ENCODE measurements at regions not wholly inside any gene's neighbourhood (a gene's known extent, or its start where the extent isn't known, plus 50 kb on each side); places are given as distances from the start of the nearest gene placed in this dataset.

DNA sequence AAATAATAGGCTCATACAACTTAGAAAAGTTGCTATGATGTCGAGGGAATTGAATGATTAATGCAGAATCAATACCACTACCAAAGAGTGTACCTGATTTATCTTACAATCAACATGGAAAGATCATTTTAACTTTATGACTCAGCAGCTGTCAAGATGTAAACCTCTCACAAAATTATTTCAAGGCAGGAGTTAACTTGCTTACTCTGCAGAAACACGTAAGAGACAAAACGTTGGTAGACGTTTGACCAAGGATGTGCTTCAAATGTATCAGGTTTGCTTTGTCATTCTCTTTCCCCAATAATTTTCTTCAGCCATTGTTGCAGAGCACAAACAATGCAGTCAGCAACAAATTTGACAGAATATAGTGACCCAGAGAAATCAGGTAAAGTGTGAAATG is 415.8 kb upstream of the KIF2B start:
- TF ChIP-seq MAX (IDR thresholded peaks at IDR 0.05) (no peak), EP300 (IDR thresholded peaks at IDR 0.05; ENCODE audit: borderline replicate concordance) (no peak), NFIC (IDR thresholded peaks at IDR 0.05) (no peak), TAF1 (IDR thresholded peaks at IDR 0.05; ENCODE audit: low read depth) (no peak), CEBPB (IDR thresholded peaks at IDR 0.05) (no peak), YY1 (IDR thresholded peaks at IDR 0.05; ENCODE audit: low read depth) (no peak), FOXM1 (IDR thresholded peaks at IDR 0.05; ENCODE audit: borderline replicate concordance, low read depth) (no peak), TCF12 (IDR thresholded peaks at IDR 0.05; ENCODE audit: low read depth) (no peak)
- TF ChIP-seq, protein P1, sequence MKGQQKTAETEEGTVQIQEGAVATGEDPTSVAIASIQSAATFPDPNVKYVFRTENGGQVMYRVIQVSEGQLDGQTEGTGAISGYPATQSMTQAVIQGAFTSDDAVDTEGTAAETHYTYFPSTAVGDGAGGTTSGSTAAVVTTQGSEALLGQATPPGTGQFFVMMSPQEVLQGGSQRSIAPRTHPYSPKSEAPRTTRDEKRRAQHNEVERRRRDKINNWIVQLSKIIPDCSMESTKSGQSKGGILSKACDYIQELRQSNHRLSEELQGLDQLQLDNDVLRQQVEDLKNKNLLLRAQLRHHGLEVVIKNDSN (IDR thresholded peaks at IDR 0.05) = no peak

Data from Ishikawa (cell line).